Neuronal stem cell (in vitro differentiated cells): ENCODE measurements at regions not wholly inside any gene's neighbourhood (a gene's known extent, or its start where the extent isn't known, plus 50 kb on each side); places are given as distances from the start of the nearest gene placed in this dataset.

Source experiments
- DNase-seq: peaks from one replicate; pipeline ENCODE4 v3.0.0-alpha.2; 2013; ENCODE audit warnings: low spot score
- H2AFZ ChIP-seq: one replicate; pipeline ENCODE4 v1.6.1; 2013; ENCODE audit warnings: mild to moderate bottlenecking, low read length, inconsistent platforms
- H2AK5ac ChIP-seq: 2 replicates; pipeline ENCODE4 v1.6.1; 2013; ENCODE audit warnings: low read depth, mild to moderate bottlenecking, inconsistent platforms, low read length, moderate library complexity, mixed read lengths
- H2BK120ac ChIP-seq: 2 replicates; pipeline ENCODE4 v1.6.1; 2013; ENCODE audit warnings: low read depth, mild to moderate bottlenecking, inconsistent platforms, low read length, moderate library complexity, mixed read lengths
- H2BK12ac ChIP-seq: one replicate; pipeline ENCODE4 v1.6.1; 2013; ENCODE audit warnings: low read length, inconsistent platforms
- H2BK15ac ChIP-seq: 2 replicates; pipeline ENCODE4 v1.6.1; 2013; ENCODE audit warnings: mild to moderate bottlenecking, low read length, inconsistent platforms, mixed read lengths
- H2BK5ac ChIP-seq: one replicate; pipeline ENCODE4 v1.6.1; 2013; ENCODE audit warnings: inconsistent platforms, mild to moderate bottlenecking, low read length, moderate library complexity
- H3K14ac ChIP-seq: one replicate; pipeline ENCODE4 v1.6.1; 2013; ENCODE audit warnings: low read length, inconsistent platforms
- H3K18ac ChIP-seq: 2 replicates; pipeline ENCODE4 v1.6.1; 2013; ENCODE audit warnings: low read length, inconsistent platforms
- H3K23ac ChIP-seq: 2 replicates; pipeline ENCODE4 v1.6.1; 2013; ENCODE audit warnings: low read depth, mild to moderate bottlenecking, mixed read lengths, low read length, inconsistent platforms; ENCODE audit not compliant: poor library complexity
- H3K27ac ChIP-seq: replicated peaks from 3 replicates; pipeline ENCODE4 v1.5.1; 2013; ENCODE audit warnings: low read length, inconsistent platforms
- H3K27me3 ChIP-seq, 3 experiments: 2 replicates each; pipeline ENCODE4 v1.6.1; 2013; ENCODE audit warnings: low read length in 3 of 3, mild to moderate bottlenecking in 2 of 3, inconsistent platforms in 1 of 3, low read depth in 1 of 3, mixed read lengths in 1 of 3, moderate library complexity in 1 of 3; ENCODE audit not compliant: control insufficient read depth in 3 of 3, insufficient read depth in 3 of 3
- H3K36me3 ChIP-seq, 2 donors: replicated peaks in 1 of 2; 2 replicates each; pipeline ENCODE4 v1.6.1; 2013; ENCODE audit warnings: low read length in 2 of 2; ENCODE audit not compliant: control insufficient read depth in 2 of 2, insufficient read depth in 2 of 2
- H3K4ac ChIP-seq: 2 replicates; pipeline ENCODE4 v1.6.1; 2013; ENCODE audit warnings: inconsistent platforms, mild to moderate bottlenecking, low read length, moderate library complexity
- H3K4me1 ChIP-seq, 2 donors: 1 replicate in 1 of 2; 2 replicates in 1 of 2; pipeline ENCODE4 v1.6.1; 2013; ENCODE audit warnings: low read length in 2 of 2, low read depth in 1 of 2; ENCODE audit not compliant: control insufficient read depth in 2 of 2, insufficient read depth in 1 of 2
- H3K4me2 ChIP-seq: one replicate; pipeline ENCODE4 v1.6.1; 2013; ENCODE audit warnings: mild to moderate bottlenecking, low read length, inconsistent platforms; ENCODE audit not compliant: insufficient read depth, poor library complexity, severe bottlenecking
- H3K4me3 ChIP-seq, 2 donors: 2 replicates each; pipeline ENCODE4 v1.5.1; 2013; ENCODE audit warnings: low read length in 2 of 2, mild to moderate bottlenecking in 2 of 2, inconsistent platforms in 1 of 2, moderate library complexity in 1 of 2
- H3K79me1 ChIP-seq: one replicate; pipeline ENCODE4 v1.6.1; 2013; ENCODE audit warnings: low read depth, mild to moderate bottlenecking, inconsistent platforms, low read length, moderate library complexity
- H3K9ac ChIP-seq: one replicate; pipeline ENCODE4 v1.6.1; 2013; ENCODE audit warnings: mild to moderate bottlenecking, low read depth, low read length, inconsistent platforms; ENCODE audit not compliant: poor library complexity
- H3K9me3 ChIP-seq, 2 donors: replicated peaks in 1 of 2; 2 replicates each; pipeline versions ENCODE3 to v1.6.1; 2013; ENCODE audit warnings: low read length in 2 of 2, mild to moderate bottlenecking in 2 of 2, inconsistent platforms in 1 of 2, low read depth in 1 of 2, mixed read lengths in 1 of 2, moderate library complexity in 1 of 2; ENCODE audit not compliant: control insufficient read depth in 2 of 2, insufficient read depth in 1 of 2
- H4K8ac ChIP-seq: one replicate; pipeline ENCODE4 v1.6.1; 2013; ENCODE audit warnings: low read depth, mild to moderate bottlenecking, inconsistent platforms, low read length, moderate library complexity
- H4K91ac ChIP-seq: one replicate; pipeline ENCODE4 v1.6.1; 2013; ENCODE audit warnings: low read length, low read depth, mild to moderate bottlenecking, inconsistent platforms; ENCODE audit not compliant: poor library complexity
- WGBS, 2 donors: extraction: QIAGEN DNeasy Blood & Tissue Kit; methylation state at CpG; one replicate each; pipeline ENCODE4 v1.1.7; 2013; ENCODE audit warnings: missing lambda C conversion rate in 2 of 2, mixed read lengths in 1 of 2; ENCODE audit not compliant: insufficient read length in 2 of 2, insufficient replicate concordance in 1 of 2; ENCODE audit errors: extremely low coverage in 2 of 2; 5-methylcytosine and 5-hydroxymethylcytosine counted together

GRCh38 chr10:131015271-131015670 lies 296.2 kb downstream of the TCERG1L start:
- no peak overlapping the region for H3K4me2 ChIP-seq
- H2AK5ac ChIP-seq, result no peak overlapping the region
- H3K27me3 ChIP-seq, result no peaks in the 10 kb centered on the region
- no peak overlapping the region for H3K4me3 ChIP-seq
- H2BK5ac ChIP-seq, result no peak overlapping the region
- H3K14ac ChIP-seq, result no peak overlapping the region
- H4K91ac ChIP-seq, result no peak overlapping the region
- peaks cover 0 to 2% of the 10 kb centered on the region in 2 donors for H3K4me1 ChIP-seq
- H3K18ac ChIP-seq, result no peak overlapping the region
- WGBS, 2 donors, result no CpG with 5 or more reads among the region's 9 CpGs
- no peak overlapping the region for H3K27ac ChIP-seq
- no peak overlapping the region for H3K4ac ChIP-seq
- no peak overlapping the region for H2BK120ac ChIP-seq
- H2BK15ac ChIP-seq, result no peak overlapping the region
- H3K9me3 ChIP-seq, result no peaks in the 10 kb centered on the region
- no peak overlapping the region for H4K8ac ChIP-seq
- no peak for DNase-seq
- no peak overlapping the region for H3K9ac ChIP-seq
- H3K36me3 ChIP-seq, result no peaks in the 10 kb centered on the region
- H3K79me1 ChIP-seq, result no peaks in the 10 kb centered on the region
- no peak overlapping the region for H2AFZ ChIP-seq
- no peak overlapping the region for H3K23ac ChIP-seq
- H2BK12ac ChIP-seq, result no peak overlapping the region

GRCh38 chr10:131016556-131016955 lies 295.0 kb downstream of the TCERG1L start:
- Histone ChIP-seq H3K27ac (no peak overlapping the region), H2AFZ (no peak overlapping the region), H3K79me1 (no peaks in the 10 kb centered on the region), H3K4me1 (peaks cover 0 to 2% of the 10 kb centered on the region in 2 donors), H2BK12ac (no peak overlapping the region), H3K9me3 (no peaks in the 10 kb centered on the region), H2AK5ac (no peak overlapping the region), H4K8ac (no peak overlapping the region), H3K36me3 (no peaks in the 10 kb centered on the region), H4K91ac (no peak overlapping the region), H3K4ac (no peak overlapping the region), H3K9ac (no peak overlapping the region), H3K4me3 (no peak overlapping the region), H2BK5ac (no peak overlapping the region), H2BK120ac (no peak overlapping the region), H3K18ac (no peak overlapping the region), H3K4me2 (no peak overlapping the region), H3K23ac (no peak overlapping the region), H3K14ac (no peak overlapping the region), H2BK15ac (no peak overlapping the region), H3K27me3 (no peaks in the 10 kb centered on the region)
- no peak for DNase-seq
- no CpG with 5 or more reads among the region's 7 CpGs for WGBS, 2 donors

GRCh38 chr10:131017566-131018285 lies 293.8 kb downstream of the TCERG1L start:
- H4K91ac ChIP-seq, result no peak overlapping the region
- WGBS, 2 donors, result no CpG with 5 or more reads among the region's 9 CpGs
- H3K9ac ChIP-seq, result no peak overlapping the region
- no peak overlapping the region for H3K23ac ChIP-seq
- H3K18ac ChIP-seq, result no peak overlapping the region
- H3K9me3 ChIP-seq, result no peaks in the 10 kb centered on the region
- no peak overlapping the region for H3K14ac ChIP-seq
- no peaks in the 10 kb centered on the region for H3K79me1 ChIP-seq
- H3K27ac ChIP-seq, result no peak overlapping the region
- H2AFZ ChIP-seq, result no peak overlapping the region
- H2BK120ac ChIP-seq, result no peak overlapping the region
- H3K4me3 ChIP-seq, result no peak overlapping the region
- no peaks in the 10 kb centered on the region for H3K36me3 ChIP-seq
- H4K8ac ChIP-seq, result no peak overlapping the region
- no peak overlapping the region for H2BK5ac ChIP-seq
- no peak overlapping the region for H2AK5ac ChIP-seq
- no peak overlapping the region for H2BK15ac ChIP-seq
- H2BK12ac ChIP-seq, result no peak overlapping the region
- no peak for DNase-seq
- H3K4me2 ChIP-seq, result no peak overlapping the region
- H3K27me3 ChIP-seq, result no peaks in the 10 kb centered on the region
- H3K4me1 ChIP-seq, result peaks cover 0 to 2% of the 10 kb centered on the region in 2 donors
- no peak overlapping the region for H3K4ac ChIP-seq

GRCh38 chr10:131018886-131019500 lies 292.5 kb downstream of the TCERG1L start:
- no peak overlapping the region for H2AK5ac ChIP-seq
- no peak overlapping the region for H3K4me2 ChIP-seq
- no peak overlapping the region for H4K8ac ChIP-seq
- H2BK120ac ChIP-seq, result no peak overlapping the region
- H3K79me1 ChIP-seq, result no peaks in the 10 kb centered on the region
- H3K9me3 ChIP-seq, result no peaks in the 10 kb centered on the region
- no peak overlapping the region for H3K4me3 ChIP-seq
- no peaks in the 10 kb centered on the region for H3K36me3 ChIP-seq
- no peaks in the 10 kb centered on the region for H3K27me3 ChIP-seq
- H3K27ac ChIP-seq, result no peak overlapping the region
- H3K14ac ChIP-seq, result no peak overlapping the region
- H3K4ac ChIP-seq, result no peak overlapping the region
- no peak overlapping the region for H2BK5ac ChIP-seq
- no CpG with 5 or more reads among the region's 14 CpGs for WGBS, 2 donors
- H3K18ac ChIP-seq, result no peak overlapping the region
- peaks cover 0 to 2% of the 10 kb centered on the region in 2 donors for H3K4me1 ChIP-seq
- no peak overlapping the region for H3K9ac ChIP-seq
- H4K91ac ChIP-seq, result no peak overlapping the region
- DNase-seq, result no peak
- H3K23ac ChIP-seq, result no peak overlapping the region
- no peak overlapping the region for H2AFZ ChIP-seq
- no peak overlapping the region for H2BK12ac ChIP-seq
- H2BK15ac ChIP-seq, result no peak overlapping the region
